Stimulated activated naive B cell treated with anti-CD40 and anti-IgM and Interleukin-4, amounts not matched to agents 10 μg/mL and 1 μg/mL and 100 μg/mL, for 72 hours (primary cell): ENCODE measurements at regions not wholly inside any gene's neighbourhood (a gene's known extent, or its start where the extent isn't known, plus 50 kb on each side); places are given as distances from the start of the nearest gene placed in this dataset.

Experiments
- ATAC-seq, 2 donors: fragments of 150-1000 bp; cut with Tn5 transposase; replicated peaks; 2 replicates each; pipeline ENCODE4 v1.10.0; 2021; ENCODE audit warnings: moderate library complexity in 1 of 2
- DNase-seq: peaks from one replicate; pipeline ENCODE4 v3.0.0; 2021
- H3K27ac Mint-ChIP-seq: one replicate; pipeline ENCODE4 v1.8.0; 2022; ENCODE audit warnings: mild to moderate bottlenecking, mixed read lengths
- H3K27me3 Mint-ChIP-seq, 2 donors: one replicate each; pipeline ENCODE4 v1.8.0; 2022; ENCODE audit warnings: mixed read lengths in 2 of 2
- H3K36me3 Mint-ChIP-seq, 2 donors: one replicate each; pipeline ENCODE4 v1.8.0; 2022; ENCODE audit warnings: mixed read lengths in 2 of 2, mild to moderate bottlenecking in 1 of 2
- H3K4me1 Mint-ChIP-seq, 2 donors: one replicate each; pipeline ENCODE4 v1.8.0; 2022; ENCODE audit warnings: mixed read lengths in 2 of 2, mild to moderate bottlenecking in 1 of 2
- H3K4me3 Mint-ChIP-seq, 2 donors: one replicate each; pipeline ENCODE4 v1.8.0; 2022; ENCODE audit warnings: mild to moderate bottlenecking in 2 of 2, mixed read lengths in 2 of 2, moderate library complexity in 1 of 2
- H3K9me3 Mint-ChIP-seq, 2 donors: one replicate each; pipeline ENCODE4 v1.8.0; 2022; ENCODE audit warnings: mixed read lengths in 2 of 2, mild to moderate bottlenecking in 1 of 2

DNA sequence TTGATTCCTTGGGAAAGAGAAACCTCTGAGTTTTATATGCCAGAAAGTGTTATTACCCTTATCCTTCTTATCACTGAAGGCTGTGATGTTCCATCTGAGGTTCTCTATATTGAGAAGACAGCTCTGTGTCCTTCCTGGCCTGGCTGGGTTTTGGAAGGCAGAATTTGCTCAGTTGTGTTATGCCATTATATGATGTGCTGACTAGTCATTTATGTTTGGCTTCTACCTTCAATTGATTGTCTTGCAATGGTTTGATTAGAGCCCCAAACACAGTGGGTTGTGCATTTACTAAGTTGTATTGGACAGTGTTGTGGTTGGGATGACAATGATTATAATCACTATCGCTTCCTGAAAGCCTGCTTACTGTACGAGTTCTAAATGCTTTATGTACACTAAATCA is 265.7 kb downstream of the SNAPC1 start:
- H3K36me3 Mint-ChIP-seq: no peaks in the 10 kb centered on the region
- ATAC-seq: no peak
- no peak for DNase-seq
- H3K4me1 Mint-ChIP-seq: peaks cover 7 to 11% of the 10 kb centered on the region in 2 donors
- no peak overlapping the region for H3K4me3 Mint-ChIP-seq
- no peak overlapping the region for H3K27ac Mint-ChIP-seq
- H3K27me3 Mint-ChIP-seq: peaks cover 0 to 15% of the 10 kb centered on the region in 2 donors
- H3K9me3 Mint-ChIP-seq: peaks cover 0 to 7% of the 10 kb centered on the region in 2 donors

DNA sequence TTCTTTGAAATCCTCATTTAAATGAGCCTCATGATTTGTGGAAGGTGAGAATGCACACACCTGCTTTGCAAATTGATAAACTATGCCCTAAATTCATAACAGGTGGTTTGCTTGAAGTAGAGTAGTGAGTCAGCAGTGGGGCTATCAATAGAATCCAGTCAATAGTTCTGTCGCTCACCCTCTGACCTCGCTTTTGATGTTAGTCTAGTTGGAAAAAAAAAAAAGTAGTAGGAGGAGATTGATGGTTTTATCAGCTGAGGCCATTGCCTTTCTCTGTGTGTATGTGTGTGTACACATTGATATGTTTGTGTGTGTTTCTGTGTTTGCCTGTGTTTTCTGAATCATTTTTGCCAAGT is 267.3 kb downstream of the SNAPC1 start:
- H3K4me3 Mint-ChIP-seq: no peak overlapping the region
- DNase-seq (no peak), ATAC-seq (no peak)
- peaks cover 4 to 8% of the 10 kb centered on the region in 2 donors for H3K9me3 Mint-ChIP-seq
- H3K27ac Mint-ChIP-seq: no peak overlapping the region
- H3K27me3 Mint-ChIP-seq: peaks cover 0 to 13% of the 10 kb centered on the region in 2 donors
- H3K4me1 Mint-ChIP-seq: peaks cover 7 to 11% of the 10 kb centered on the region in 2 donors
- H3K36me3 Mint-ChIP-seq: no peaks in the 10 kb centered on the region

DNA sequence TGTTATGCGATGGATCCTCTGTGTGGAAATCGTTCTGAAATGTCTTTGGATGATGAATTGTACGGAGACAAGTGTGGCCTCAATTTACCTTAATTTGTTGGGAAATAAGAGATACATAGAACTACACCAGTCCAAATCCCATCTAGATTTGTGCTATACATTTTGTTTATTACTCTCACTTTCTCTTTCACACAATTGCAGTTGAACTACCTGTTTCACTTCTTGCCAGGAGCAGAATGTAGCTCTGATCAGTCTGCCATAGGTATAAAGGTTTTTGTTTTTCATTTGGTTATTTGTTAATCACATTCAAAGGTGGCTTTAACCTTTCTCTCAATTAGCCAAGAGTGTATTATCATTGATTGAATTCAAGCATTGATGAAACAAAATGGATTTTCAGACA is 268.2 kb downstream of the SNAPC1 start:
- Mint-ChIP-seq H3K4me3 (no peak overlapping the region), H3K9me3 (peaks cover 2 to 4% of the 10 kb centered on the region in 2 donors)

DNA sequence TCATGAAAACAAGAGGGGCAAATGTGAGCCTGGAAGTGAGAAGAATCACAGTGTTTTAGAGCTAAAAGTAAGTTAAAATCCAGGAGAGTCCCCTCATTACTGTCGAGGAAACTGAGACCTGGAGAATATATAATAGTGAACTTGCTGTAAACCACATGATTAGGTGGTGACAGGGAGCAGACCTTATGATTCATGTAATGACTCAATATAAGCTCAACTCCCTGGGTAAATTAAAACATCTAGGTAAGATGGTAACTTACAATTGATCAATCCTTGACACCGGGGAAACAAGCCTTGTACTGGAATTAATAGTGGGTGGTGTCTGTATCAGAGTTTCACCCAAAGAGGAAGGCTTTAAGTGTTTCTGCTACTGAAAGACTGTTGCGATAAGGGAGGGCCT is 269.3 kb downstream of the SNAPC1 start:
- DNase-seq (no peak), ATAC-seq (no peak)
- Mint-ChIP-seq H3K36me3 (peaks cover 3 to 4% of the 10 kb centered on the region in 2 donors), H3K4me3 (no peak overlapping the region), H3K27me3 (peaks cover 7 to 14% of the 10 kb centered on the region in 2 donors), H3K27ac (no peak overlapping the region), H3K9me3 (peaks cover 8 to 10% of the 10 kb centered on the region in 2 donors), H3K4me1 (peaks cover 7 to 11% of the 10 kb centered on the region in 2 donors)

More for the DNA sequence above, 268.2 kb downstream of the SNAPC1 start:
- no peak for ATAC-seq
- peaks cover 7 to 11% of the 10 kb centered on the region in 2 donors for H3K4me1 Mint-ChIP-seq
- peaks cover 0 to 5% of the 10 kb centered on the region in 2 donors for H3K27me3 Mint-ChIP-seq
- no peak overlapping the region for H3K27ac Mint-ChIP-seq
- no peaks in the 10 kb centered on the region for H3K36me3 Mint-ChIP-seq
- no peak for DNase-seq

DNA sequence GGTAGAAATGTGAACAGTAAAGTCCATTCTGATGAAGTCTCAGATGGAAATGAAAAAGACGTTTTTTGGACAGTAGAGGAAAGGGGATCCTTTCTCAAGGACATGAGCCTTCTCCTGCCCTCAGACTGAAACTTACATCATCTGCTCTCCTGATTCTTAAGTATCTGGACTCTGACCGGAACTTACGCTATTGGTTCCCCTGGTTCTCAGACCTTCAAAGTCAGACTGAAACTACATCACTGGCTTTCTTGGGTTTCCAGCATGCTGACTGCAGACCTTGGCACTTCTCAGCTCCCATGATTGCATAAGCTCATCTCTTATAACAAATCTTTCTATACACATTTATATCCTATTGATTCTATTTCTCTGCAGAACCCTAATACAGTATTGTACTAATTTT is 291.0 kb downstream of the SNAPC1 start:
- Mint-ChIP-seq H3K36me3 (peaks cover 0 to 2% of the 10 kb centered on the region in 2 donors), H3K9me3 (peaks cover 0 to 4% of the 10 kb centered on the region in 2 donors), H3K27me3 (peaks cover 6 to 11% of the 10 kb centered on the region in 2 donors), H3K4me3 (no peak overlapping the region), H3K4me1 (no peaks in the 10 kb centered on the region), H3K27ac (no peak overlapping the region)
- DNase-seq (no peak), ATAC-seq (no peak)

DNA sequence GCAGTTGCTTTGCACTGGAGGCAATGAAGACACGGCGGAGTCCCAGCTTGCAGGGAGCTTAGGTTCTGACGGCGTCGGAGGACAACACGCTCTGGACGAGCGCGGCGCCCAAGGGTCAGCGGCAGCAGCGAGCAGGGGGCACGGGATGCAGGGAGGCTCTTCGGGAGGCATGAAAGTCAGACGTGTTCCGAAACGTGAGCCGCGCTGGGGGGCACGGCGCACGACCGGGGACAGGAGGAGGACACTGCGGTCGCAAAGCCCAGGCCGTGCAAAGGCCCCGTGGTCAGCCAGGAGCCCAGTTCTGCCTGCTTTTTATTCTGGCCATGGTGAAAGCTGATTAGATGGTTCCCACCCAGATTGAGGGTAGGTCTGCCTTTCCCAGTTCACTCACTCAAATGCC is 294.6 kb downstream of the SNAPC1 start:
- Mint-ChIP-seq H3K4me1 (peaks cover 4 to 7% of the 10 kb centered on the region in 2 donors), H3K36me3 (no peaks in the 10 kb centered on the region), H3K9me3 (no peaks in the 10 kb centered on the region), H3K4me3 (no peak overlapping the region), H3K27me3 (peaks cover 0 to 5% of the 10 kb centered on the region in 2 donors), H3K27ac (no peak overlapping the region)
- DNase-seq (no peak), ATAC-seq (no peak)

DNA sequence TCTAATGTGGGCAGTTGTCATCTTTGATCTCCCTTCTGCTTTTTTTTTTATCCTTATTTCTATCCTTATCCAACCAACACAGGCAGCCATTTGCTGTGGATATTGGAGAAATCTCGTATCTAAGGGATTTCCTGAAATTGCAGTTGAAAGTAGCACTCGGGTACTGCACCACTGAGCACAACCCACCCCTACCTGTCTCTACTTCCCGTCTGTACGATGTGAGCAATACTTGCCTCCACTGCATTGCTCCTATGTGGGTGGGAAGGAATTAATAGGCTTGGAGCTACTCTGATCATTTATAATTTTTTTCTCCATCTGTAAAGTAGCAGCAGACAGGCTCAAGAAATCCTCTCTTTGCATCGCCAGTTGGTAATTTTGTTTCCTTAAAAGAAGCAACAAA is 300.4 kb downstream of the SNAPC1 start:
- Mint-ChIP-seq H3K27me3 (no peaks in the 10 kb centered on the region), H3K36me3 (no peaks in the 10 kb centered on the region), H3K4me3 (peak overlapping the region in 1 of 2 donors; percentile 26), H3K4me1 (peaks cover 12 to 26% of the 10 kb centered on the region in 2 donors), H3K9me3 (no peaks in the 10 kb centered on the region), H3K27ac (no peak overlapping the region)
- ATAC-seq (peak in 1 of 2 donors; percentile 66), DNase-seq (no peak)

DNA sequence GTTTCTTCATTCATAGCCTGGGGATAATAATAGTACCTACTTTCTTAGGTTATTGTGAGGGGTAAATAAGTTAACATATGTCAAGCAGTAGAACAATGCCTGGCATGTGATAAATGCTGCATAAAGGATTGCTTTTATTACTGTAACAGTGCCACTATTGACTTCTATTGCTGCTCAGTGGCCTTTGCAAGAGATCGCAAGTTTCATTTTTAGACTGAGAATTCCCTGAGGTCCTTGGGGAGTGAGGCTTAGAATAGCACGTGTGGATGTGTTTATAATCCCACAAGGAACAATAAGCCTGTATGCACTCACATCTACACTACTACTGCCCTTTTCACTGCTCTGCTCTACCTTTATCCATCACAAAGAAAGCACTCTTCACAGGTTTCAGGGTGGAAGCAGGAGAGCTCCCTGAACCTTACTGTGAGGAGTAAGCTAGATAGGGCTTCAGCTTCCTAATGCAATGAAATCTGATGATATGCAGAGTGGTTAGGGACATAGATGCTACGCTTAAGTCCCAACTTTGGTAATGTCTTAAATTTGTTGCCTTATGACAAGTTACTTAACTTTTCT is 302.6 kb downstream of the SNAPC1 start:
- Mint-ChIP-seq H3K27ac (no peak overlapping the region), H3K9me3 (no peaks in the 10 kb centered on the region), H3K27me3 (no peaks in the 10 kb centered on the region), H3K36me3 (no peaks in the 10 kb centered on the region), H3K4me3 (no peak overlapping the region), H3K4me1 (peaks cover 12 to 26% of the 10 kb centered on the region in 2 donors)
- DNase-seq (no peak), ATAC-seq (no peak)

DNA sequence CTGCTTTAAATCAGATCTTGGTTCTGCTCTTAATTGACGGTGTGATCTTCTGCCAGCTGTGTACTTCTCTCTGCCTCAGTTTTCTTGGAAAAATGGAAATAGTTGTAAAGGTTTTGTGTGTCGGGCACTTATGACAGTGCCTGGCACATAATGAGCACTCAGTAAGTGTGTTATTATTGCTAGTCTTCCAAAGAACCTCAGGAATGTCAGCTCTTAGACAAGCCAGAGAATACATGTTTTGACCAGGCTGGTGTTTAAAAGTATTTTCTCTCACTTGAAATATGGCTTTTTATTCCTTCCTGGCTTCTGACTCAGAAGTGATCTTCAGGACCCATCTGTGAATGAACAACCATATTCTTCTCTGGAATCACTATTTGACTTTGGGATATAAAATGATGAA is 304.1 kb downstream of the SNAPC1 start:
- Mint-ChIP-seq H3K4me1 (peaks cover 10 to 25% of the 10 kb centered on the region in 2 donors), H3K9me3 (no peaks in the 10 kb centered on the region), H3K27me3 (no peaks in the 10 kb centered on the region), H3K27ac (no peak overlapping the region), H3K36me3 (no peaks in the 10 kb centered on the region), H3K4me3 (no peak overlapping the region)
- DNase-seq: no peak
- no peak for ATAC-seq

DNA sequence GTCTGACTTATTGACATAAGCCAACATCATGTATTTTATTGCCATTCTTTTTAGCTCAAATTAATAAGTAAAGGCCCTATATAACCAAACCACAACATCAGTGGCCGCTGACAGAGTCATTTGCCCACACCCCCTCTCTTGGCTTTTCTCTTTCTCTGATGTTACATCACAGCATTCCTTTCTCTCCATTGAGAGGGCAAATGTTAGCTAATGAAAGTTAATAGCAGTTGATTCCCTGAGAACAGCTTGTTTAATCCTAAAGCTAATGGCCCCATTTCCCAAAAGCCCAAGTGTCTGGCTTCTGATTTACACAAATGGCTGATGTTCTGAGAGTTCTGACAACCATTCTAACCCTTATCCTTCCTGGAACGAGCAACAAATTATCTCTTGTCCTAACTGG is 308.8 kb downstream of the SNAPC1 start:
- Mint-ChIP-seq H3K36me3 (no peaks in the 10 kb centered on the region), H3K4me1 (no peaks in the 10 kb centered on the region), H3K27me3 (no peaks in the 10 kb centered on the region), H3K27ac (no peak overlapping the region), H3K4me3 (no peak overlapping the region), H3K9me3 (no peaks in the 10 kb centered on the region)
- DNase-seq (no peak), ATAC-seq (no peak)

DNA sequence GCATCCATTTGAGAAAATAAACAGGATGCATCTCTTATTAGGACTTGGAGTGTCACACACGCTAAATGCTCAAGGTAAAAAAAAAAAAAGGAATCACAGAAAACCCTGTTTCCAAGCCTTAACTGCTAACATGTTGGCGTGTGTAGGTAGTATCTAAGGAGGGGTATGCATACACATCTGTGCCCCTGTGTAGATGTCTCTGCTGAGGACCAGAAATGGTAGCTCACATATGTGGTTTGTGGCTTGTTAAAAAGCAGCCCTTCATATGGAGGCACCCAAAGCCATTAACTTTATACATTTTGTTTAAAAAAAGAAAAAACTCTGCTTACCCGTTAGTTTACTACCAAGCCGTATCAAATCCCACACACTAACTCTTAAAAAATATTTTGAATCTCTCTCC is 314.1 kb downstream of the SNAPC1 start:
- Mint-ChIP-seq H3K4me3 (no peak overlapping the region), H3K36me3 (no peaks in the 10 kb centered on the region), H3K27me3 (no peaks in the 10 kb centered on the region), H3K9me3 (no peaks in the 10 kb centered on the region), H3K4me1 (peaks cover 39 to 50% of the 10 kb centered on the region in 2 donors), H3K27ac (no peak overlapping the region)
- DNase-seq (no peak), ATAC-seq (no peak)

DNA sequence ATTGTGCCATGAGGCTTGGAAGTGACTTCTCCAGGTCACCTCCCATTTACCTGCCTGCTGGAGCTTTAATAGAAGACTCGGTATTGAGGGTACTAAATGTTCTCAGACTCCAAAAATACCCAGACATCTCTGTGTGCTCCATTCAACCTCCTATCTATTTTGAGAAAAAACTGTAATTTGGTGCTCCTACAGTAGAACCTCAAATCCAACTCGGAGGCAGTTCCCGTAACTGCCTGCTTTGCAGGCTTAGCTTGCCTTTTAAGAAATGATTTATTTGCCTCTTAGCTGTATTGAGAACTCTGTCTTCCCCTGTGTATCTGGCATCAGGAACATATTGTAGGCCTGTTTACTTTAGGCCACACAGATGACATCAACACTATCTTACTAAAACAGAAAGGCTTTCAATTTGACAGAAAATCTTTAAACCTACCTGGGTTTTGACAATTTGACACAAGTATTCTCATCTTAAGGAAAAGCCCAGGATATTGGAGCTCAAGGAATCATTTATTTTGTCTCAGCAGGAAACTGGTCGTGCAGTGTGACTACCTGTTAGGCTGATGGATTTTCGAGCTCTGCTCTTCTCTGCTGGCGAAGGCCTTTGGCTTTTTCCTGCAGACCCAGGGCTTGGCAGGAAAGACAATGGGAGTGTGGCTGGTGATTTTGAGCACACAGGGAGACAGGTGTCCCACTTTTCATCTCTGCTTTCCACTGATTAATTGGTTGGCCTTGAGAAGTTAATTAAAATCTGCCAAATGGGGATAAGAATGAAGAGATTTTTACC is 314.8 kb downstream of the SNAPC1 start:
- Mint-ChIP-seq H3K27me3 (no peaks in the 10 kb centered on the region), H3K4me3 (no peak overlapping the region), H3K9me3 (no peaks in the 10 kb centered on the region), H3K4me1 (peaks cover 46 to 57% of the 10 kb centered on the region in 2 donors), H3K36me3 (no peaks in the 10 kb centered on the region), H3K27ac (no peak overlapping the region)
- no peak for ATAC-seq
- DNase-seq: no peak

DNA sequence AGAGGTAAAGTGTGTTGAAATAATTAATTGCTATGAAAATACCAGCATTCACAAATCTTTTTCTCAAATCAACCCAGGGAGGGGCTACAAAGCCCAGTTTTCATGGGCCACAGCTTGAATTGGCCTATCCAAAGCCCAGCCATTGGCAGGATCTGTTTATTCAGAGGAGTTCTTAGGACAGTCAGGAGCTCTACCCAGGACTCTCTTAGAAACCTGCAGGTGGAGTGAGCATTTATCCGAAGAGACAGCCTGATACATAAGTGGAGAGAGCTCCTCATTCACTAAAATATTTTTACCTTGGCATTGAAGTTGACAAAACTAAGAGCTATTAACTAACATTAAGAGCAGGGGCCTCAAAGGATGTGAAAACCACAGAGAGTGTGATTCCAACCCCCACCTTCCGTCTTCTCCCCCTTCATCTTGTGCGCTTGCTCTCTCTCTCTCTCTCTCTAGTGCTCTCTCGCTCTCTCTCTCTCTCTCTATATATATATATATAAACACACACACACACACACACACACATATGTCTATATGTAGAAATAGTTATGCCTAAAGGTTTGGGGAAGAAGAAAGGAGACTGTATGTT is 315.5 kb downstream of the SNAPC1 start:
- H3K4me1 Mint-ChIP-seq: peaks cover 53 to 64% of the 10 kb centered on the region in 2 donors
- ATAC-seq (peak; percentile 28 to 32), DNase-seq (no peak)
- H3K27ac Mint-ChIP-seq: peak overlapping the region; percentile 7
- H3K4me3 Mint-ChIP-seq: no peak overlapping the region
- no peaks in the 10 kb centered on the region for H3K36me3 Mint-ChIP-seq
- H3K9me3 Mint-ChIP-seq: no peaks in the 10 kb centered on the region
- H3K27me3 Mint-ChIP-seq: no peaks in the 10 kb centered on the region

DNA sequence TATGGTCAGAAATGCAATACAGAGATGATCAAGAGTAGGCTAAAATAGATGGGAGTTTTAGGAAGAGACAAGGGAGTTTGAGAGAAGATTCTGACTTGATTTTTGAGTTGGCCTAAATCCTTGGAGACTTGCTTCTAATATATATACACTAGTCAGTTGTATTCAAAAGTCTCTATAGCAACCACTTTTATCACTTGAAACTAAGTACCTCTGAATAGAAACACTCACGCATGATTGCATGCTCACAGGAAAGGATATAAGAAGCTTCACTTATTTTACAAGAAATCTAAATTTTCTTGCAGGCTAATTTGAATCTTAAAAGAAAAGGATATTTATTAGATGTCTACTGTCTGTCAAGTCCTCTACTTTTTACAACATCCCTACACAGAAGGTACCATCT is 316.8 kb downstream of the SNAPC1 start:
- no peak for ATAC-seq
- H3K9me3 Mint-ChIP-seq: no peaks in the 10 kb centered on the region

More for the DNA sequence above, 316.8 kb downstream of the SNAPC1 start:
- DNase-seq: no peak
- Mint-ChIP-seq H3K27ac (peak overlapping the region; percentile 49), H3K4me1 (peaks cover 57 to 73% of the 10 kb centered on the region in 2 donors), H3K4me3 (no peak overlapping the region), H3K27me3 (no peaks in the 10 kb centered on the region), H3K36me3 (no peaks in the 10 kb centered on the region)
